GM10266 (cell line): ENCODE measurements at regions not wholly inside any gene's neighbourhood (a gene's known extent, or its start where the extent isn't known, plus 50 kb on each side); places are given as distances from the start of the nearest gene placed in this dataset.

Source experiments
- DNase-seq: peaks from one replicate; pipeline ENCODE4 v3.0.0; 2012; ENCODE audit errors: extremely low spot score
- CTCF ChIP-seq: IDR thresholded peaks from 2 replicates; pipeline ENCODE4 v1.5.1; 2012; ENCODE audit warnings: mild to moderate bottlenecking, low read depth; ENCODE audit not compliant: control insufficient read depth, insufficient read depth; ENCODE audit errors: missing control alignments

GRCh38 chr20:12012241-12013222, 94.8 kb downstream of the BTBD3 start:
- DNase-seq = peak; percentile 47
- peak; percentile 62 for TF ChIP-seq CTCF

DNA sequence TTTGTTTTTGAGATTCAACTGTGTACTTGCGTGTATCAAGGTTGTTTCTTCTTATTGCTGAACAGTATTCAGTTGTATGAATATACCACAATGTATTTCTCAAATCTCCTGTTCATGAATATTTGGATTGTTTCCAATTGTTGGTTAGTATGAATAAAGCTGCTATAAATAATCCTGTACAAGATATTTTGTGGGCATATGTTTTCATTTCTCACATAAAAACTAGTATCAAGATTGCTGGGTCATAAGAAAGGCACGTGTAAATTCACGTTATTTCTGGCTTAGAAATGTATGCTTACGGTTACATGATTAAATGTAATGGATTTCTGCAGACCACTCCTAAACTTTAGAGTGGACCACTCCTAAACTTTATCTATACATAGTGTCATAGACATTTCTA, 96.6 kb downstream of the BTBD3 start:
- no peak for DNase-seq
- TF ChIP-seq CTCF = no peak

GRCh38 chr20:12014736-12015135, 97.0 kb downstream of the BTBD3 start:
- TF ChIP-seq CTCF = no peak
- DNase-seq = no peak

- no peak for DNase-seq
- TF ChIP-seq CTCF = no peak
These were observed 98.6 kb downstream of the BTBD3 start for GRCh38 chr20:12016291-12016690.

DNA sequence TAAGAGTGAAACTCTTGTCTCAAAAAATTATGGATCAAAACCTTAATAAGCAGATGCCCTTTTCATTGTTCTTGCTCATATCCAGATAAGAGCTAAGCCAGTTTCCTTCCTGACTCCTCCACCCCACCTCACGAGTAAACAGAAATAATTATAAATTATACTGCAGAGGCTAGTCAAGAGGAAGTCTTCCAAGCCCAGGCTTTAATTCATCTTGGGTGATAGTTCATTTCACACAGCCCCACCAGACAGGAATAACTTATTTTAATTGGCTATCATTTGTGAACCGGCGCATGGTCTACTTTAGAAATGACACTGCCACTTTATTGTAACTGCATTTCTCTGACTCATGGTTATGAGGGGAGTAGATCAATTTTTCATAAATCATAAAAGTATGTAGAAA, 102.0 kb downstream of the BTBD3 start:
- DNase-seq = no peak
- TF ChIP-seq CTCF = no peak

DNA sequence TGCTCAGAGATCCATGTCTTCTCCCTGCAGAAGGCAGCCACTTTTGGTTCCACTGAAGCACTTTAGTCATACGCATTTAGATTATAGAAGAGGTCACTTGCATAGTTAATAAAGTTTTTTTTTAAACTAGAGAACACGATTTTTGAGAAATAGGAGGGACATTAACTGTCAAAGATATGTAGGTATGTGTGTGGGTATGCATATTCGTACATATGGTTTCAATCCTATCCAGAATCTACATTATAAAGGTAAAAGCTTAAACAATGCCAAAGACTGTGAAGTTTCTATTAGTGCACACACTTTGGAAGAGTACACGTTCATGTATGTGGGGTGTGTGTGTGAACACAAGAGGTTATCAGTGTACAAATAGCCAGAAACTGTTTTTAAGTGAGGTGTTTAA, 103.2 kb downstream of the BTBD3 start:
- TF ChIP-seq CTCF = no peak
- no peak for DNase-seq

DNA sequence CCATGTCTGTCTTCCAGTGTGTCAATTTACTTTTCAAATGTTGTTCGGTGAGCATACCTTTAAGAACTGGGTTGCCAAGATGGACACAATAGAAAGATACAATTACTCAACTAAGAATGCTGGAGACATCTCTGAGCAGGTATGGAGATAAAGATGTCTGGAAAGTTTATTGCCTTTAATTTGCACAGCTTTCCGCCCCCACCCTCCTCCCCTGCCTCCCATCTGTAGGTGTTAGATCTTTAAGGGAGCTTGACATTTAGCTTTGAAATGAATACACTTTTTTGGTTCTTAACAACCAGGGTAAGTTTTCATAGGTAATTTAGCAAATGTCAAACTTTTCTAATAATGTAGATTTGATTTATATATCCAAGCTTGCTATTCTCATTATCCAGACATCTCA, 104.4 kb downstream of the BTBD3 start:
- DNase-seq = no peak
- TF ChIP-seq CTCF = no peak
